Smooth muscle cell (in vitro differentiated cells): ENCODE measurements at regions not wholly inside any gene's neighbourhood (a gene's known extent, or its start where the extent isn't known, plus 50 kb on each side); places are given as distances from the start of the nearest gene placed in this dataset.
"Not testable (repeated sequence)": the region's sequence is repeated elsewhere in the genome, so short reads cannot be mapped to it uniquely, and the experiment has no call there.

Experiments used
- DNase-seq: peaks from one replicate; lab custom pipeline; 2025; ENCODE audit not compliant: unreplicated experiment; lab: John Stamatoyannopoulos, UW
- H2AFZ ChIP-seq: fragments of 200-600 bp; sonication (generic); 2 replicates; pipeline ENCODE4 v1.6.0; 2016; ENCODE audit warnings: antibody characterized with exemption, low read depth, mild to moderate bottlenecking
- H3F3A ChIP-seq: fragments of 200-600 bp; sonication (generic); 2 replicates; pipeline ENCODE4 v1.6.0; 2017; ENCODE audit warnings: antibody characterized with exemption, low read depth
- H3K27ac ChIP-seq: fragments of 200-600 bp; sonication (generic); 2 replicates; pipeline ENCODE4 v1.5.1; 2016; ENCODE audit warnings: low read depth, mild to moderate bottlenecking
- H3K27me3 ChIP-seq: fragments of 200-600 bp; sonication (generic); 2 replicates; pipeline ENCODE4 v1.6.1; 2016; ENCODE audit warnings: low read depth, mild to moderate bottlenecking
- H3K36me3 ChIP-seq: fragments of 200-600 bp; sonication (generic); 2 replicates; pipeline ENCODE4 v1.5.1; 2016; ENCODE audit warnings: low read depth
- H3K4me1 ChIP-seq: fragments of 200-600 bp; sonication (generic); 2 replicates; pipeline ENCODE4 v1.5.1; 2016; ENCODE audit warnings: low read depth
- H3K4me2 ChIP-seq: fragments of 200-600 bp; sonication (generic); 2 replicates; pipeline ENCODE4 v1.6.0; 2016; ENCODE audit warnings: mild to moderate bottlenecking
- H3K4me3 ChIP-seq: fragments of 200-600 bp; sonication (generic); 2 replicates; pipeline ENCODE4 v1.5.1; 2016; ENCODE audit warnings: mild to moderate bottlenecking
- H3K79me2 ChIP-seq: fragments of 200-600 bp; sonication (generic); 2 replicates; pipeline ENCODE4 v1.6.0; 2016; ENCODE audit warnings: low read depth, mild to moderate bottlenecking
- H3K9ac ChIP-seq: fragments of 200-600 bp; sonication (generic); 2 replicates; pipeline ENCODE4 v1.6.0; 2016; ENCODE audit warnings: low read depth
- H3K9me3 ChIP-seq: fragments of 200-600 bp; sonication (generic); replicated peaks from 2 replicates; pipeline ENCODE4 v1.5.1; 2016; ENCODE audit warnings: low read depth
- H4K20me1 ChIP-seq: fragments of 200-600 bp; sonication (generic); 2 replicates; pipeline ENCODE4 v1.6.0; 2016; ENCODE audit warnings: low read depth
- WGBS: methylation state at CpG from one replicate; pipeline ENCODE4 v1.1.7; 2016; ENCODE audit warnings: low lambda C conversion rate; 5-methylcytosine and 5-hydroxymethylcytosine counted together
- TF ChIP-seq, protein P1 (sequence below): fragments of 200-600 bp; sonication (generic); IDR thresholded peaks from 2 replicates; pipeline ENCODE4 v1.5.1; 2017; ENCODE audit warnings: borderline replicate concordance, mild to moderate bottlenecking, antibody characterized with exemption; ENCODE audit not compliant: insufficient read depth, poor library complexity, severe bottlenecking

- TF ChIP-seq, protein P1, sequence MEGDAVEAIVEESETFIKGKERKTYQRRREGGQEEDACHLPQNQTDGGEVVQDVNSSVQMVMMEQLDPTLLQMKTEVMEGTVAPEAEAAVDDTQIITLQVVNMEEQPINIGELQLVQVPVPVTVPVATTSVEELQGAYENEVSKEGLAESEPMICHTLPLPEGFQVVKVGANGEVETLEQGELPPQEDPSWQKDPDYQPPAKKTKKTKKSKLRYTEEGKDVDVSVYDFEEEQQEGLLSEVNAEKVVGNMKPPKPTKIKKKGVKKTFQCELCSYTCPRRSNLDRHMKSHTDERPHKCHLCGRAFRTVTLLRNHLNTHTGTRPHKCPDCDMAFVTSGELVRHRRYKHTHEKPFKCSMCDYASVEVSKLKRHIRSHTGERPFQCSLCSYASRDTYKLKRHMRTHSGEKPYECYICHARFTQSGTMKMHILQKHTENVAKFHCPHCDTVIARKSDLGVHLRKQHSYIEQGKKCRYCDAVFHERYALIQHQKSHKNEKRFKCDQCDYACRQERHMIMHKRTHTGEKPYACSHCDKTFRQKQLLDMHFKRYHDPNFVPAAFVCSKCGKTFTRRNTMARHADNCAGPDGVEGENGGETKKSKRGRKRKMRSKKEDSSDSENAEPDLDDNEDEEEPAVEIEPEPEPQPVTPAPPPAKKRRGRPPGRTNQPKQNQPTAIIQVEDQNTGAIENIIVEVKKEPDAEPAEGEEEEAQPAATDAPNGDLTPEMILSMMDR = no peak
- Histone ChIP-seq H4K20me1 (no peaks in the 10 kb centered on the region), H3K4me2 (no peak overlapping the region), H2AFZ (no peak overlapping the region), H3K4me3 (no peak overlapping the region), H3K36me3 (no peaks in the 10 kb centered on the region), H3K9me3 (no peaks in the 10 kb centered on the region), H3F3A (no peaks in the 10 kb centered on the region), H3K4me1 (no peaks in the 10 kb centered on the region), H3K27me3 (no peaks in the 10 kb centered on the region), H3K79me2 (no peaks in the 10 kb centered on the region), H3K9ac (no peak overlapping the region), H3K27ac (no peak overlapping the region)
- DNase-seq = no peak
These were observed 979.0 kb downstream of the SLC6A15 start for GRCh38 chr12:83933615-83934014.

DNA sequence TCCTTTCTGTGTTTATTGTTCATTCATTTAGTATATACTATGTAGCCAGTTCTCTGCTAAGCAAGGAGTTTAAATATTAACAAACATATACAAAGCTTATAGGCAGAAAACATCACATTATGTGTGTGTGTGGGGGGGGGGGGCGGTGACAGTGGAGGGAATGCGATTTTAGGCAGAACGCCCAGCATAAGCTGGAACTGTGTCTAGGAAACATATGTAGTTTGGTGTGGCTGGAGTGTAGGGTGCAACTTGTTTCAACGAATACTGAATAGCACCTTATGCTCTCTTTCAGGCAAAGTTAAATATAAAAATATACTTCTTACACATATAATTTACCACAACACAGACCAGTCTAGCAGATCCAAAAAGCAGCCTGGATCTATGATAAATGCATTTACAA, 980.6 kb downstream of the SLC6A15 start:
- no peaks in the 10 kb centered on the region for H3K4me1 ChIP-seq
- no peak overlapping the region for H3K9ac ChIP-seq
- H3K4me2 ChIP-seq = no peak overlapping the region
- no peaks in the 10 kb centered on the region for H3K79me2 ChIP-seq
- WGBS = 94% methylated on average over 4 of the region's 4 CpGs
- H3F3A ChIP-seq = no peaks in the 10 kb centered on the region
- no peaks in the 10 kb centered on the region for H4K20me1 ChIP-seq
- no peak for DNase-seq
- H3K4me3 ChIP-seq = no peak overlapping the region
- H3K36me3 ChIP-seq = no peaks in the 10 kb centered on the region
- TF ChIP-seq, protein P1 = no peak
- H3K9me3 ChIP-seq = no peaks in the 10 kb centered on the region
- H3K27me3 ChIP-seq = no peaks in the 10 kb centered on the region
- no peak overlapping the region for H2AFZ ChIP-seq
- no peak overlapping the region for H3K27ac ChIP-seq

DNA sequence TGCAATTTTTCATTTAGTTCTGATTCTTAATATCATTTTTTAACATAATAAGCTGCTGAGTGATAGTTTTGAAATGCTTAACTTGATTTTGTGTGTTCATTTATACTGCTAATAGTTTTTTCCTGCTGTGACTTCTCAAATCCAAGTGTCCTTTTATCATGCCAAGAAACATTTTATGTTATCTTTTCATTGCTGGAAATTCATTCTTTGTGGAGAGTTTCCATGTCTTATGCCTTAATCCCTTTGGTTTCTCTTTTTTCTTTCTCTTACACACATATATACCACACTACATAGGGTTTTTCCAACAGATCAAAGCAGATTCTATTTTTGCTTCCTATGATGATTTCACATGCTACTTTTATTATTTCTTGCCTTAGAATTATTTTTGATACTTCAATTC, 981.1 kb downstream of the SLC6A15 start:
- H4K20me1 ChIP-seq = no peaks in the 10 kb centered on the region

DNA sequence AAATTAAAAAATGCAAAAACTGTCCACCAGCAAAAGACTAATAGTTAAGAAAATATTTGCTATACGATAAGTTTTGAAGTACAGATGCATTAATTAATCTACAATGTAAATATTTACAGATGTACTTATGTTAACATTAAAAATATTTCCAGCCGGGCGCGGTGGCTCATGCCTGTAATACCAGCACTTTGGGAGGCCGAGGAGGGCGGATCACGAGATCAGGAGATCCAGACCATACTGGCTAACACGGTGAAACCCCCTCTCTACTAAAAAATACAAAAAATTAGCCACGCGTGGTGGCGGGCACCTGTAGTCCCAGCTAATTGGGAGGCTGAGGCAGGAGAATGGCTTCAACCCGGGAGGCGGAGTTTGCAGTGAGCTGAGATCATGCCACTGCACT, 982.8 kb downstream of the SLC6A15 start:
- 94% methylated on average over 13 of the region's 13 CpGs for WGBS
- H3K4me2 ChIP-seq, H3K4me1 ChIP-seq, H2AFZ ChIP-seq, H3F3A ChIP-seq, H3K9ac ChIP-seq, H3K9me3 ChIP-seq, H3K36me3 ChIP-seq, DNase-seq, H3K27ac ChIP-seq, H3K4me3 ChIP-seq, H3K79me2 ChIP-seq, H4K20me1 ChIP-seq, H3K27me3 ChIP-seq: not testable (repeated sequence)

More for the DNA sequence above, 981.1 kb downstream of the SLC6A15 start:
- no peaks in the 10 kb centered on the region for H3K27me3 ChIP-seq
- H3K9ac ChIP-seq = no peak overlapping the region
- H3K79me2 ChIP-seq = no peaks in the 10 kb centered on the region
- no peaks in the 10 kb centered on the region for H3K36me3 ChIP-seq
- H3K4me2 ChIP-seq = no peak overlapping the region
- H3F3A ChIP-seq = no peaks in the 10 kb centered on the region
- H3K27ac ChIP-seq = no peak overlapping the region
- DNase-seq = no peak
- no peaks in the 10 kb centered on the region for H3K9me3 ChIP-seq
- TF ChIP-seq, protein P1 = no peak
- no peak overlapping the region for H2AFZ ChIP-seq
- no peaks in the 10 kb centered on the region for H3K4me1 ChIP-seq
- H3K4me3 ChIP-seq = no peak overlapping the region
